ENCODE measurements at regions not wholly inside any gene's neighbourhood (a gene's known extent, or its start where the extent isn't known, plus 50 kb on each side); places are given as distances from the start of the nearest gene placed in this dataset.

DNA sequence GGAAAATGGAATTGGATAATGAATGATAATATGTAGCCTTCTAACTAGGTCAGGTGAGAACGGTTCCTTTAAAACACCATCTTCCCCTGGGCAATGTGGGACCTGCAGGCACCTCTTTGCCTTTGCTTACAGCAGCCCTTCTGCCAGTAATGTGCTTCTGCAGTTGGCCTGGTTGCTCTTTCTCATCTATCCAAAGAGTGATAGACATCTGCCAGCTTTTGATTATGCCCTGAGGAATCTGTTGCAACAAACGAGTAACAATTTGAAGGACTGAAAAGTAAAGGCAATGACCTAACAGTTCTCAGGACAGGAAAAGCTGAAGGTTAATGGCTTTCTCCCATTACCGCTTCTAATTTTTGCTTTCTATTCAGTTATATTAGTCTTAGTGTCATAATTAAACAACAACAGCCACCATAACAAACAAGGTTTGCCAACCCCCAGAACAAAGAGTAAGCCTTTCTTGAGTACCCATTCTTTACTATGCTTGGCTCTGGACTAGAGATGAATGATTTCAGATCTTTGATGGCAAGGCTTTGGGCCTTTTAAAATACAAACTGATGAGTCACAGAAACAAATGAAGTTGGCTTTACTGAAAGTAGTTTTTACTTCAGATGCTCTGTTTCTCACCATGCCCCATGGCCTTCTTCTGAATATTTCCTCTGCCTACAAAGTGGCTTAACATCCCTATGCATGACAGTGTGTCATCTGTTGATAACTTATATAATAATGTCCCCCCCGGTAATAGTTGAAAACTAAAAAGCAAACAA is 76.1 kb upstream of the KRR1 start:
- no peak overlapping the region for H3K27ac ChIP-seq (ENCODE audit: low read depth in 2 of 2, low read length in 2 of 2)
- H3K4me3 ChIP-seq (ENCODE audit: low read length in 3 of 3), result no peak overlapping the region
- DNase-seq, result no peak
- no peaks in the 10 kb centered on the region for H3K27me3 ChIP-seq (ENCODE audit: control insufficient read depth, insufficient read depth, low read length)
- no peaks in the 10 kb centered on the region for H3K36me3 ChIP-seq (ENCODE audit: control insufficient read depth in 2 of 3, insufficient read depth in 3 of 3, low read length in 3 of 3)
- no peaks in the 10 kb centered on the region for H3K9me3 ChIP-seq (ENCODE audit: control insufficient read depth in 2 of 3, insufficient read depth in 1 of 3, low read length in 3 of 3)
- no peaks in the 10 kb centered on the region for H3K4me1 ChIP-seq (ENCODE audit: control insufficient read depth in 2 of 3, insufficient read depth in 2 of 3, low read depth in 1 of 3, low read length in 3 of 3)
- no peak for FAIRE-seq
- H3K9ac ChIP-seq (ENCODE audit: low read length in 3 of 3), result no peak overlapping the region
- TF ChIP-seq CTCF (IDR thresholded peaks at IDR 0.05; ENCODE audit: borderline replicate concordance, extremely low read depth, insufficient read depth), result no peak
- intact Hi-C loops (cut with DNase I), result no loop called here

DNA sequence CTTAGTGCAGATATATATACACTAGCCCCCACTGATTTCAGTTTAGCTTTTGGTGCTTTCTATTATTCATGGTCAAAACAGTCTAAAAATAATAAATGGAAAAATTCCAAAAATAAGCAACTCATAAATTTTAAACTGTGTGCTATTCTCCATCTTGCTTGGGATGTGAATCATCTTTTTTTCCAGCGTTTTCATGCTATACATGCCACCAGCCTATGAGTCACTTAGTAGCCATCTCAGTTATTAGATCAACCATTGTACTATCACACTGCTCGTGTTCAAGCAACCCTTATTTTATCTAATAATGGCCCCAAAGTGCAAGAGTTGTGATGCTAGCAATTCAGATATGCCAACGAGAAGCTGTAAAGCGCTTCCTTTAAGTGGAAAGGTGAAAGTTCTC is 73.9 kb upstream of the KRR1 start:
- H3K4me3 ChIP-seq (ENCODE audit: low read length in 3 of 3), result no peak overlapping the region
- H3K36me3 ChIP-seq (ENCODE audit: control insufficient read depth in 2 of 3, insufficient read depth in 3 of 3, low read length in 3 of 3), result no peaks in the 10 kb centered on the region
- H3K9me3 ChIP-seq (ENCODE audit: control insufficient read depth in 2 of 3, insufficient read depth in 1 of 3, low read length in 3 of 3), result no peaks in the 10 kb centered on the region
- H3K27ac ChIP-seq (ENCODE audit: low read depth in 2 of 2, low read length in 2 of 2), result no peak overlapping the region
- no peaks in the 10 kb centered on the region for H3K27me3 ChIP-seq (ENCODE audit: control insufficient read depth, insufficient read depth, low read length)
- FAIRE-seq, result no peak
- no peak overlapping the region for H3K9ac ChIP-seq (ENCODE audit: low read length in 3 of 3)
- intact Hi-C loops (cut with DNase I), result no loop called here
- TF ChIP-seq CTCF (IDR thresholded peaks at IDR 0.05; ENCODE audit: borderline replicate concordance, extremely low read depth, insufficient read depth), result no peak
- DNase-seq, result no peak
- no peaks in the 10 kb centered on the region for H3K4me1 ChIP-seq (ENCODE audit: control insufficient read depth in 2 of 3, insufficient read depth in 2 of 3, low read depth in 1 of 3, low read length in 3 of 3)

GRCh38 chr12:75583355-75583754 is 71.9 kb upstream of the KRR1 start:
- Histone ChIP-seq H3K9ac (ENCODE audit: low read length in 3 of 3) (no peak overlapping the region), H3K36me3 (ENCODE audit: control insufficient read depth in 2 of 3, insufficient read depth in 3 of 3, low read length in 3 of 3) (no peaks in the 10 kb centered on the region), H3K9me3 (ENCODE audit: control insufficient read depth in 2 of 3, insufficient read depth in 1 of 3, low read length in 3 of 3) (no peaks in the 10 kb centered on the region), H3K4me3 (ENCODE audit: low read length in 3 of 3) (no peak overlapping the region), H3K27ac (ENCODE audit: low read depth in 2 of 2, low read length in 2 of 2) (no peak overlapping the region), H3K4me1 (ENCODE audit: control insufficient read depth in 2 of 3, insufficient read depth in 2 of 3, low read depth in 1 of 3, low read length in 3 of 3) (no peaks in the 10 kb centered on the region), H3K27me3 (ENCODE audit: control insufficient read depth, insufficient read depth, low read length) (no peaks in the 10 kb centered on the region)
- intact Hi-C loops (cut with DNase I), result no loop called here
- no peak for TF ChIP-seq CTCF (IDR thresholded peaks at IDR 0.05; ENCODE audit: borderline replicate concordance, extremely low read depth, insufficient read depth)
- no peak for FAIRE-seq
- DNase-seq, result no peak

GRCh38 chr12:75581515-75581914 is 70.1 kb upstream of the KRR1 start:
- Histone ChIP-seq H3K4me1 (ENCODE audit: control insufficient read depth in 2 of 3, insufficient read depth in 2 of 3, low read depth in 1 of 3, low read length in 3 of 3) (no peaks in the 10 kb centered on the region), H3K4me3 (ENCODE audit: low read length in 3 of 3) (no peak overlapping the region), H3K36me3 (ENCODE audit: control insufficient read depth in 2 of 3, insufficient read depth in 3 of 3, low read length in 3 of 3) (no peaks in the 10 kb centered on the region), H3K9ac (ENCODE audit: low read length in 3 of 3) (no peak overlapping the region), H3K27ac (ENCODE audit: low read depth in 2 of 2, low read length in 2 of 2) (no peak overlapping the region), H3K27me3 (ENCODE audit: control insufficient read depth, insufficient read depth, low read length) (no peaks in the 10 kb centered on the region), H3K9me3 (ENCODE audit: control insufficient read depth in 2 of 3, insufficient read depth in 1 of 3, low read length in 3 of 3) (no peaks in the 10 kb centered on the region)
- intact Hi-C loops (cut with DNase I), result no loop called here
- no peak for FAIRE-seq
- DNase-seq, result no peak
- TF ChIP-seq CTCF (IDR thresholded peaks at IDR 0.05; ENCODE audit: borderline replicate concordance, extremely low read depth, insufficient read depth), result no peak

All from kidney (tissue), 13 donors.